Neural cell (in vitro differentiated cells): ENCODE measurements at regions not wholly inside any gene's neighbourhood (a gene's known extent, or its start where the extent isn't known, plus 50 kb on each side); places are given as distances from the start of the nearest gene placed in this dataset.

Source experiments
- CTCF ChIP-seq: fragments of 450-650 bp; IDR thresholded peaks from 2 replicates; pipeline ENCODE4 v1.5.1; 2014; ENCODE audit warnings: antibody characterized with exemption, mild to moderate bottlenecking, moderate library complexity; ENCODE audit not compliant: poor library complexity, severe bottlenecking
- EP300 ChIP-seq: fragments of 450-650 bp; conservative IDR thresholded peaks from 2 replicates; pipeline ENCODE4 v1.6.1; 2014; ENCODE audit warnings: antibody characterized with exemption, mild to moderate bottlenecking, moderate library complexity; ENCODE audit not compliant: poor library complexity, severe bottlenecking
- EZH2 ChIP-seq: fragments of 200-600, 300-800 bp; shearing (Covaris generic), sonication (generic); IDR thresholded peaks from 2 replicates; pipeline ENCODE4 v1.6.1; 2014; ENCODE audit warnings: antibody characterized with exemption, low read length, borderline replicate concordance, mild to moderate bottlenecking; ENCODE audit not compliant: insufficient read depth, poor library complexity, severe bottlenecking
- MXI1 ChIP-seq: fragments of 450-650 bp; conservative IDR thresholded peaks from 2 replicates; pipeline ENCODE4 v1.6.1; 2014; ENCODE audit warnings: antibody characterized with exemption, mild to moderate bottlenecking; ENCODE audit not compliant: poor library complexity, severe bottlenecking
- POLR2AphosphoS5 ChIP-seq: IDR thresholded peaks from 2 replicates; pipeline ENCODE4 v1.6.1; 2012
- RAD21 ChIP-seq: fragments of 450-650 bp; conservative IDR thresholded peaks from 2 replicates; pipeline ENCODE4 v1.6.1; 2014; ENCODE audit warnings: antibody characterized with exemption, mild to moderate bottlenecking, moderate library complexity
- REST ChIP-seq: IDR thresholded peaks from 2 replicates; pipeline ENCODE4 v1.6.1; 2012; ENCODE audit warnings: borderline replicate concordance
- SMC3 ChIP-seq: fragments of 450-650 bp; conservative IDR thresholded peaks from 2 replicates; pipeline ENCODE4 v1.6.1; 2014; ENCODE audit warnings: antibody characterized with exemption, mild to moderate bottlenecking, moderate library complexity; ENCODE audit not compliant: poor library complexity
- TAF1 ChIP-seq: IDR thresholded peaks from 2 replicates; pipeline ENCODE4 v1.6.1; 2012; ENCODE audit warnings: low read depth

- TF ChIP-seq EZH2: no peak
- TF ChIP-seq CTCF: no peak
- TF ChIP-seq SMC3: no peak
- TF ChIP-seq RAD21: no peak
- no peak for TF ChIP-seq EP300
- TF ChIP-seq REST: no peak
- no peak for TF ChIP-seq POLR2AphosphoS5
- TF ChIP-seq MXI1: no peak
- no peak for TF ChIP-seq TAF1
These were observed 809.4 kb upstream of the AMELY start for GRCh38 chrY:7720974-7721373.
